GM20431 (cell line): ENCODE measurements at regions not wholly inside any gene's neighbourhood (a gene's known extent, or its start where the extent isn't known, plus 50 kb on each side); places are given as distances from the start of the nearest gene placed in this dataset.
"Not testable (repeated sequence)": the region's sequence is repeated elsewhere in the genome, so short reads cannot be mapped to it uniquely, and the experiment has no call there.

Experiments
- in situ Hi-C: fragments of 300-500 bp; cut with MseI, MboI; formaldehyde crosslinking; loops from one replicate; pipeline ENCODE4 v1.15.0; 2020; ENCODE audit warnings: low sequenced_read_pairs; ENCODE audit not compliant: unreplicated experiment

DNA sequence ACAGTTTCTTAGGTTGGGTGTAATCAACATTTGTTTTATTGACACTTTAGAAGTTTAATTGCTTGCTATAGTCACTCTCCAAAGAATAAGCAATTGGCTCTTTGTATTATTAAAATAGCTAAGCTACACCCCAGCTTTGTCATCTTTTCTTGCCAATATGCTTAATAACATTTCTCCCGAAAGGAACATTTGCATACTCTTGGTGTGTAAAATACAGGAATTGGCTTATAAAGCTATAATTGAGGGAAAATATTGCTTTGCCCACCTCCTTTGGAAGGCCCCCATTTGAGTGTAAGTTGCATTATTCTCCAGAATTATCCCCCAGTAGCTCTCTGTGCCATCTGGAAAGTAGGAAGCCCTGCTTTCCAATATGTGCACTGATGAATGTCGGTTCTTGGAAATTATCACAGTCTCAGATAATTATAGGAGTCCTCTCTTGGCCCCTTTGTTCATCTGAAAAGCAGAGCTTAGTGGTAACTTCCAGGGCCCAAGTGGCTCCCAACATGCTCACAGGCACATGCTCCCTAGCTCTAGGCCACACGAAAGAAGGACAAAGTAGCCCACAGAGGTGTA lies 92.4 kb upstream of the B3GAT2 start:
- in situ Hi-C loops, result no loop called here

GRCh38 chr6:71053475-71053874 lies 96.6 kb upstream of the B3GAT2 start:
- in situ Hi-C loops, result no loop called here

- in situ Hi-C loops, result no loop called here
Observed at GRCh38 chr6:71056656-71057055, 99.8 kb upstream of the B3GAT2 start.

DNA sequence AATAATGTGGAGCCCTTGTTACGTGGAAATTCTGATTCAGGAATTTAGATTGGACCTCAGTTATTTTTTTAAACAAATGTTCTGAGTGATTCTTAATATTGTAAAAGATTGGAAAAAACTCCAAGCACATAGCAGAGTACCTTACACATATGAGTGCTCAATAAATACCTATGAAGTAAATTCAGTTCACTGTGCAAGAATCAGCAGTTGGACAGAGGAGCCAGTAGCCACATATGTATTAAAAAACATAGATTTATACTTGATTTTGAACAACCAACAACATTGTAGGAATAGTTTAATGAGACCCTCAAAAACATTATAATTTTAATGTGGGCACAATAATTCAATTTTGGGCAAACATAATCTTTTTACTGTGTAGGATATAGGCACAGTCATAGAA lies 109.3 kb upstream of the B3GAT2 start:
- in situ Hi-C loops, result no loop called here

GRCh38 chr6:71067816-71068215 lies 111.0 kb upstream of the B3GAT2 start:
- in situ Hi-C loops, result no loop called here

GRCh38 chr6:71072508-71072907 lies 115.6 kb upstream of the B3GAT2 start:
- in situ Hi-C loops, result no loop called here

GRCh38 chr6:71077655-71078054 lies 120.8 kb upstream of the B3GAT2 start:
- in situ Hi-C loops, result no loop called here

- in situ Hi-C loops, result no loop called here
Observed at GRCh38 chr6:71079677-71080076, 122.8 kb upstream of the B3GAT2 start.

- in situ Hi-C loops, result no loop called here
Observed at GRCh38 chr6:71080133-71080532, 123.3 kb upstream of the B3GAT2 start.

GRCh38 chr6:71080826-71081225 lies 124.0 kb upstream of the B3GAT2 start:
- in situ Hi-C loops, result no loop called here

GRCh38 chr6:71082033-71082650 lies 125.3 kb upstream of the B3GAT2 start:
- in situ Hi-C loops, result no loop called here

- in situ Hi-C loops, result no loop called here
Observed at GRCh38 chr6:71083308-71083820, 126.5 kb upstream of the B3GAT2 start.

DNA sequence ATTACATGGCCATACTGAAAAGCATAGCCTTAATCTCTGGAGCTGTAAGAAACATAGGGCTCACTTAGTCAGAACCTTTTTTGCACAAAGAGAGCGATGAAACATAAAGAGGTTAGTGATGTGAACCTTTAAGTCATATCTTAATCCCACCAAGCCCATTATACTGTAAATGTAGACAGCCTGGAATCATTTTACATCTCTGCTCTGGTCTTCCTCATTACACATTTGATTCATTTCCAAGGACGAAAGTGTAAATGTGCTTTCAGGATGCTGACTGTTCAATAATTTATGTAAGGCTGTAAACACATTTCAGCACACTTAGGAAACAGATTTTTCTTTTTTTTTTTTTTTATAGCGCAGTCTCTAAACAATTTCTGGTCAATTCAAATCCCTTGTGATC lies 131.3 kb upstream of the B3GAT2 start:
- in situ Hi-C loops, result no loop called here

GRCh38 chr6:71090217-71090616 lies 133.4 kb upstream of the B3GAT2 start:
- in situ Hi-C loops, result no loop called here

DNA sequence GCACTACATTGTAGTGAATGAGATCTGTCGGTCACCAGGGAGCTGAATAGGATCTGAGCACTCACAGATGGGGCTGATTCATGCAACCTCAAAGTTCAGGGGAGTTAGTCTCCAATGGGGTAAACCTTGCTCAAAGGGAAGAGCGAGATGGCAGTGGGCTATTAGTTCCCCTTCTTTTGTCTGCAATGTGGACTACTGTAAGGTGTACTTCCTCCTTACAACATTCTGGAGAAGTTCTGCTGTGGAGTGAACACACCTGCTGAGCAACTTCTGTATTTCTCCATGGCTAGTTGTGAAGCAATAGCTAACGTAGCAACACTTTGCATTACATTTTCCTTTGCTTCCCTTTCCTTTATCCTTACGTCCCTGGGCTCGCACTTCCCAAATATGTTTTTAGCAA lies 134.3 kb upstream of the B3GAT2 start:
- in situ Hi-C loops, result no loop called here

DNA sequence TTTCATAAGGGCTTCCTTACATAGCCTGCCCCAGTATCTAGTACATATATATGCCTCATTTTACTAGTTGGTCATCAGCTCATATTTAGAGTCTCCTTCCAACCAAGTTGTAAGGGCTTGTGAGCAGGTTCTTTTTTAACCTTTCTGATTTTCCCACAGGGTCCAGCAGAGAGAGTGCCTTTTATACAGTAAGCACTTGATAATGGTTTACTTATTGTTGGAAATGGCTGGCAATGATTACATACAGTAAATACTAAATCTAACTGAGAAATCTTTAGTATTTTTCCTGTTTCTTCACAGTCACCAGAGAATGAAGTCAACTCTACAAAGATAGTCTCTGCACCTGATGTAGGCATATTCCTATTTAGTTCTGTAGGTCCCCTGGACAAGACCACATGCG lies 135.1 kb upstream of the B3GAT2 start:
- in situ Hi-C loops, result no loop called here

- in situ Hi-C loops, result not testable (repeated sequence)
Observed at GRCh38 chr6:71097264-71097663, 140.4 kb upstream of the B3GAT2 start.

GRCh38 chr6:71099649-71100048 lies 142.8 kb upstream of the B3GAT2 start:
- in situ Hi-C loops, result no loop called here

GRCh38 chr6:71103130-71103529 lies 146.3 kb upstream of the B3GAT2 start:
- in situ Hi-C loops, result no loop called here

- in situ Hi-C loops, result no loop called here
Observed at GRCh38 chr6:71103641-71104040, 146.8 kb upstream of the B3GAT2 start.

- in situ Hi-C loops, result no loop called here
Observed at GRCh38 chr6:71106276-71106675, 149.4 kb upstream of the B3GAT2 start.

DNA sequence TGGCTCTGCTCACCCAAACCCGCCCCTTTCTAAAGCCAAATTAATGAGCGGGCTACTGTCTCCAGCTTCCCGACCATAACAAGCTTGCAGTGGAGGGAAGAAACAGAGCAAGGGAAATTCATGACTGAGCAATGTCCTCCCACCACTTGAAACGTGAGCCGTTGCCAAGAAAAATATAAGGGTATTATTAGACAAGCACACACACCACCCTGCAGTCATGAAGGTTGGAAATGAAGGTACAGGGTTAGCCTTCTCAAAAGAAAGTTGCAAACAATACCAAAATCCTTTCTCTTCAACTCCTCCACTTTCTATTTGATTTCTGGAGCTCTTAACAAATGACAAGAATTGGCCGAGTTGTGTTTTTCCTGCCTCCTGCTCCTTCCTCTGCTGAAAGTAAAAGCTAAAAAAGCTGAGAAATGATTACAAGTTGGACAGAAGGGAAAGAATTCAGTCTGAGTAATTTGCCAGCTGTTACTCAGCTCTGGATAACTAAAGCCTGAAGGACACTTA lies 151.1 kb upstream of the B3GAT2 start:
- in situ Hi-C loops, result no loop called here
